ENCODE measurements at regions not wholly inside any gene's neighbourhood (a gene's known extent, or its start where the extent isn't known, plus 50 kb on each side); places are given as distances from the start of the nearest gene placed in this dataset.

- WGBS, 5 donors, result 58 to 71% (median 62%) methylated on average over 1 of the region's 1 CpG
- intact Hi-C loops (cut with DNase I; ENCODE audit: low total_unique reads), result no loop called here
- TF ChIP-seq, protein P1, sequence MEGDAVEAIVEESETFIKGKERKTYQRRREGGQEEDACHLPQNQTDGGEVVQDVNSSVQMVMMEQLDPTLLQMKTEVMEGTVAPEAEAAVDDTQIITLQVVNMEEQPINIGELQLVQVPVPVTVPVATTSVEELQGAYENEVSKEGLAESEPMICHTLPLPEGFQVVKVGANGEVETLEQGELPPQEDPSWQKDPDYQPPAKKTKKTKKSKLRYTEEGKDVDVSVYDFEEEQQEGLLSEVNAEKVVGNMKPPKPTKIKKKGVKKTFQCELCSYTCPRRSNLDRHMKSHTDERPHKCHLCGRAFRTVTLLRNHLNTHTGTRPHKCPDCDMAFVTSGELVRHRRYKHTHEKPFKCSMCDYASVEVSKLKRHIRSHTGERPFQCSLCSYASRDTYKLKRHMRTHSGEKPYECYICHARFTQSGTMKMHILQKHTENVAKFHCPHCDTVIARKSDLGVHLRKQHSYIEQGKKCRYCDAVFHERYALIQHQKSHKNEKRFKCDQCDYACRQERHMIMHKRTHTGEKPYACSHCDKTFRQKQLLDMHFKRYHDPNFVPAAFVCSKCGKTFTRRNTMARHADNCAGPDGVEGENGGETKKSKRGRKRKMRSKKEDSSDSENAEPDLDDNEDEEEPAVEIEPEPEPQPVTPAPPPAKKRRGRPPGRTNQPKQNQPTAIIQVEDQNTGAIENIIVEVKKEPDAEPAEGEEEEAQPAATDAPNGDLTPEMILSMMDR (IDR thresholded peaks at IDR 0.05 in 8 of 11, conservative IDR thresholded peaks at IDR 0.05 in 3 of 11), result no peak
- TF ChIP-seq POLR2AphosphoS5 (IDR thresholded peaks at IDR 0.05), result no peak
Measured at GRCh38 chr1:87584586-87584985, 255.9 kb downstream of the LMO4 start.

DNA sequence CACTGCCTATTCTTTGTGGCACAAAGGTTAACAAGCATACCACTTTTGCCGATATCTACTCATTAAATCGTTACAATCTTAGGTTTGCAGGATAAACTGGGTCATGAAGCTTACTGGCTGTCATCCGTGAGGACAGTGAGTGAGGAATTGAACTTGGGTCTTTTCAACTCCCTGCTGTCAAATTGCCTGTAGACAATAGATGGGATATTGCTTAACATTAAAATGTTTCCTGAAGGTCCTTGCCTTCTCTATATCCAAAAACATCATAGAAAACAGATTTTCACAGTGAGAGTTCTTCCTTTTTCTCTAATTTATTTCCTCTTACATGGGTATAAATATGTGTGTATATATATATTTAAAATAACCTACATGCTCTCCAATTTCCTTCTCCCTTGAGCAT is 257.8 kb downstream of the LMO4 start:
- Histone ChIP-seq H3K9me3 (no peaks in the 10 kb centered on the region), H3K27ac (peak overlapping the region in 1 of 8 donors; percentile 53), H3K36me3 (no peaks in the 10 kb centered on the region), H3K4me3 (no peak overlapping the region), H3K4me1 (peaks cover 0 to 25% (median 18%) of the 10 kb centered on the region in 6 donors), H3K27me3 (replicated peaks in 1 of 7) (no peaks in the 10 kb centered on the region)
- intact Hi-C loops (cut with DNase I; ENCODE audit: low total_unique reads), result no loop called here
- TF ChIP-seq POLR2AphosphoS5 (IDR thresholded peaks at IDR 0.05) (no peak), POLR2A (IDR thresholded peaks at IDR 0.05) (no peak)
- TF ChIP-seq, protein P1 (IDR thresholded peaks at IDR 0.05 in 8 of 11, conservative IDR thresholded peaks at IDR 0.05 in 3 of 11), result no peak
- DNase-seq, result no peak
- 67 to 80% (median 77%) methylated on average over 3 of the region's 3 CpGs for WGBS, 5 donors

More at GRCh38 chr1:87584586-87584985, 255.9 kb downstream of the LMO4 start:
- H3K4me3 ChIP-seq, result no peak overlapping the region
- no peaks in the 10 kb centered on the region for H3K27me3 ChIP-seq (replicated peaks in 1 of 7)
- no peak overlapping the region for H3K27ac ChIP-seq
- no peaks in the 10 kb centered on the region for H3K9me3 ChIP-seq
- DNase-seq, result no peak
- H3K4me1 ChIP-seq, result peaks cover 0 to 25% (median 18%) of the 10 kb centered on the region in 6 donors
- H3K36me3 ChIP-seq, result no peaks in the 10 kb centered on the region

- Histone ChIP-seq H3K36me3 (no peaks in the 10 kb centered on the region), H3K27me3 (replicated peaks in 1 of 7) (no peaks in the 10 kb centered on the region), H3K9me3 (no peaks in the 10 kb centered on the region), H3K4me1 (peaks cover 0 to 27% (median 18%) of the 10 kb centered on the region in 6 donors), H3K27ac (peak overlapping the region in 5 of 8 donors; percentile 17 to 53 (median 46)), H3K4me3 (no peak overlapping the region)
- intact Hi-C loops (cut with DNase I; ENCODE audit: low total_unique reads), result no loop called here
- no peak for DNase-seq
- TF ChIP-seq POLR2A (IDR thresholded peaks at IDR 0.05), result no peak
- TF ChIP-seq POLR2AphosphoS5 (IDR thresholded peaks at IDR 0.05), result no peak
- TF ChIP-seq, protein P1 (IDR thresholded peaks at IDR 0.05 in 8 of 11, conservative IDR thresholded peaks at IDR 0.05 in 3 of 11), result no peak
- WGBS, 5 donors, result 42 to 55% (median 52%) methylated on average over 4 of the region's 4 CpGs
Measured at GRCh38 chr1:87588495-87588894, 259.8 kb downstream of the LMO4 start.

- DNase-seq, result no peak
- Histone ChIP-seq H3K27me3 (replicated peaks in 1 of 7) (no peaks in the 10 kb centered on the region), H3K4me1 (peaks cover 0 to 25% (median 17%) of the 10 kb centered on the region in 6 donors), H3K9me3 (no peaks in the 10 kb centered on the region), H3K36me3 (no peaks in the 10 kb centered on the region), H3K4me3 (no peak overlapping the region), H3K27ac (peak overlapping the region in 2 of 8 donors; percentile 31 to 50)
- intact Hi-C loops (cut with DNase I; ENCODE audit: low total_unique reads), result no loop called here
- no peak for TF ChIP-seq POLR2A (IDR thresholded peaks at IDR 0.05)
- TF ChIP-seq, protein P1 (IDR thresholded peaks at IDR 0.05 in 8 of 11, conservative IDR thresholded peaks at IDR 0.05 in 3 of 11), result no peak
- TF ChIP-seq POLR2AphosphoS5 (IDR thresholded peaks at IDR 0.05), result no peak
- 67 to 87% (median 75%) methylated on average over 6 of the region's 6 CpGs for WGBS, 5 donors
Measured at GRCh38 chr1:87591492-87591891, 262.8 kb downstream of the LMO4 start.
